ENCODE measurements at regions not wholly inside any gene's neighbourhood (a gene's known extent, or its start where the extent isn't known, plus 50 kb on each side); places are given as distances from the start of the nearest gene placed in this dataset.

- TF ChIP-seq RAD21 (IDR thresholded peaks at IDR 0.05; ENCODE audit: low read depth) (no peak), JUND (IDR thresholded peaks at IDR 0.05) (no peak), MAX (IDR thresholded peaks at IDR 0.05) (no peak), ZFX (IDR thresholded peaks at IDR 0.05) (no peak), POLR2A (IDR thresholded peaks at IDR 0.05; ENCODE audit: borderline replicate concordance, extremely low read depth, insufficient read depth, insufficient read length) (no peak), REST (IDR thresholded peaks at IDR 0.05; ENCODE audit: low read depth) (no peak), EGR1 (IDR thresholded peaks at IDR 0.05; ENCODE audit: low read depth) (no peak), EZH2 (IDR thresholded peaks at IDR 0.05) (no peak), SIN3A (IDR thresholded peaks at IDR 0.05; ENCODE audit: low read depth) (no peak), POLR2AphosphoS5 (IDR thresholded peaks at IDR 0.05; ENCODE audit: low read depth, low read length) (no peak), CEBPB (IDR thresholded peaks at IDR 0.05; ENCODE audit: low read depth) (no peak), SP1 (IDR thresholded peaks at IDR 0.05; ENCODE audit: low read depth) (no peak)
- TF ChIP-seq, protein P1, sequence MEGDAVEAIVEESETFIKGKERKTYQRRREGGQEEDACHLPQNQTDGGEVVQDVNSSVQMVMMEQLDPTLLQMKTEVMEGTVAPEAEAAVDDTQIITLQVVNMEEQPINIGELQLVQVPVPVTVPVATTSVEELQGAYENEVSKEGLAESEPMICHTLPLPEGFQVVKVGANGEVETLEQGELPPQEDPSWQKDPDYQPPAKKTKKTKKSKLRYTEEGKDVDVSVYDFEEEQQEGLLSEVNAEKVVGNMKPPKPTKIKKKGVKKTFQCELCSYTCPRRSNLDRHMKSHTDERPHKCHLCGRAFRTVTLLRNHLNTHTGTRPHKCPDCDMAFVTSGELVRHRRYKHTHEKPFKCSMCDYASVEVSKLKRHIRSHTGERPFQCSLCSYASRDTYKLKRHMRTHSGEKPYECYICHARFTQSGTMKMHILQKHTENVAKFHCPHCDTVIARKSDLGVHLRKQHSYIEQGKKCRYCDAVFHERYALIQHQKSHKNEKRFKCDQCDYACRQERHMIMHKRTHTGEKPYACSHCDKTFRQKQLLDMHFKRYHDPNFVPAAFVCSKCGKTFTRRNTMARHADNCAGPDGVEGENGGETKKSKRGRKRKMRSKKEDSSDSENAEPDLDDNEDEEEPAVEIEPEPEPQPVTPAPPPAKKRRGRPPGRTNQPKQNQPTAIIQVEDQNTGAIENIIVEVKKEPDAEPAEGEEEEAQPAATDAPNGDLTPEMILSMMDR (IDR thresholded peaks at IDR 0.05 in 2 of 3, conservative IDR thresholded peaks at IDR 0.05 in 1 of 3; ENCODE audit: borderline replicate concordance in 1 of 3, insufficient read depth in 1 of 3, low read depth in 2 of 3, low read length in 2 of 3), result no peak
Measured at GRCh38 chr12:33721561-33721960, 281.9 kb upstream of the SYT10 start.

All from HCT116 (cell line).